ENCODE measurements at regions not wholly inside any gene's neighbourhood (a gene's known extent, or its start where the extent isn't known, plus 50 kb on each side); places are given as distances from the start of the nearest gene placed in this dataset.

DNA sequence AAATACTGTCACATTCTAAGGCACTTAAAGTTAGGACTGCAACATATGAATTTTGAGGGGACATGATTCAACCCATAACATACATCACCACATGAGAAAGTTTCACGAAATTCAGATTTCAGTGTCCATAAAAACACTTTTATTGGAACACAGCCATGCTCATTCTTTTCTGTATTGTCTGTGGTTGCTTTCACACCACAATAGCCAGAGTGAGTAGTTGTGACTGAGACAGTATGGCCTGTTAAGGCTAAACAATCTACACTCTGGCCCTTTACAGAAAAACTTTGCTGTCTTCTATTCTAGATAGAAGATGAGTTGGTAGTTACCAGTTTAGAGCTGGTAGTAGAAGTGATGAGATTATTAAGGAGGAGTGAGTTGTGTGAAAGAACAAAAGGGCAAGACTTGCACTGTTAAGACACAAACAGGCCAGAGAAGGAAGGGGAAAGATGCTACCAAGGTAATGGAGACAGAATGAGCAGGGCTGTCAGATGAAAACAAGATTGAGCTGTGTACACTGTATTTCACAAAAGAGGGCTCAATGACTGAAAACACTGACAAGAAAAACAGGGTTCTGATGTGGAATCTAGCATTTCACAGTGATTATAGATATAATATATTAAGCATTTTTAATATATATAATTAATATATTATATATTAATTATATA lies 108.6 kb downstream of the PPP1R3A start:
- DNase-seq (ENCODE audit: low read depth): no peak

DNA sequence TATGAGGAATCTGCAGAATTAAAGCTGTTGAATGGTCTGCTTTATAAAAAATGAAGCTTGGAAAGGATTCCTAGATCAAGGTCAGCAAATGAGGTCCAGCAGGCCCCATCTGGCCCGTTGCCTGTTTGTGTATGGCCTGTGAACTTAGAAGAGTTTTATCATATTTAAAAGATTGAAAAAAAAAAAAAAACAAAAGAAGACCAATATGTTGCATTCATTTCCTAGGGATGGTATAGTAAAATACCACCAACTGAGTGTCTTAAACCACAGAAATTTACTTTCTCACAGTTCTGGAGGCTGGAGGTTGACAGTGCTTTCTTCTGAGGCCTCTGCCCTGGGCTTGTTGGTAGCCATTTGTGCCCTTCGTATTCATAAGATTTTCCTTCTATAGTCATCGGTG lies 109.2 kb downstream of the PPP1R3A start:
- DNase-seq (ENCODE audit: low read depth): no peak
- TF ChIP-seq, protein P1, sequence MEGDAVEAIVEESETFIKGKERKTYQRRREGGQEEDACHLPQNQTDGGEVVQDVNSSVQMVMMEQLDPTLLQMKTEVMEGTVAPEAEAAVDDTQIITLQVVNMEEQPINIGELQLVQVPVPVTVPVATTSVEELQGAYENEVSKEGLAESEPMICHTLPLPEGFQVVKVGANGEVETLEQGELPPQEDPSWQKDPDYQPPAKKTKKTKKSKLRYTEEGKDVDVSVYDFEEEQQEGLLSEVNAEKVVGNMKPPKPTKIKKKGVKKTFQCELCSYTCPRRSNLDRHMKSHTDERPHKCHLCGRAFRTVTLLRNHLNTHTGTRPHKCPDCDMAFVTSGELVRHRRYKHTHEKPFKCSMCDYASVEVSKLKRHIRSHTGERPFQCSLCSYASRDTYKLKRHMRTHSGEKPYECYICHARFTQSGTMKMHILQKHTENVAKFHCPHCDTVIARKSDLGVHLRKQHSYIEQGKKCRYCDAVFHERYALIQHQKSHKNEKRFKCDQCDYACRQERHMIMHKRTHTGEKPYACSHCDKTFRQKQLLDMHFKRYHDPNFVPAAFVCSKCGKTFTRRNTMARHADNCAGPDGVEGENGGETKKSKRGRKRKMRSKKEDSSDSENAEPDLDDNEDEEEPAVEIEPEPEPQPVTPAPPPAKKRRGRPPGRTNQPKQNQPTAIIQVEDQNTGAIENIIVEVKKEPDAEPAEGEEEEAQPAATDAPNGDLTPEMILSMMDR (conservative IDR thresholded peaks at IDR 0.05; ENCODE audit: low read depth, low read length): no peak
- no peak overlapping the region for H3K4me3 ChIP-seq (ENCODE audit: low read length)

More for the DNA sequence above, 108.6 kb downstream of the PPP1R3A start:
- TF ChIP-seq, protein P1 (conservative IDR thresholded peaks at IDR 0.05; ENCODE audit: low read depth, low read length): no peak
- no peak overlapping the region for H3K4me3 ChIP-seq (ENCODE audit: low read length)

DNA sequence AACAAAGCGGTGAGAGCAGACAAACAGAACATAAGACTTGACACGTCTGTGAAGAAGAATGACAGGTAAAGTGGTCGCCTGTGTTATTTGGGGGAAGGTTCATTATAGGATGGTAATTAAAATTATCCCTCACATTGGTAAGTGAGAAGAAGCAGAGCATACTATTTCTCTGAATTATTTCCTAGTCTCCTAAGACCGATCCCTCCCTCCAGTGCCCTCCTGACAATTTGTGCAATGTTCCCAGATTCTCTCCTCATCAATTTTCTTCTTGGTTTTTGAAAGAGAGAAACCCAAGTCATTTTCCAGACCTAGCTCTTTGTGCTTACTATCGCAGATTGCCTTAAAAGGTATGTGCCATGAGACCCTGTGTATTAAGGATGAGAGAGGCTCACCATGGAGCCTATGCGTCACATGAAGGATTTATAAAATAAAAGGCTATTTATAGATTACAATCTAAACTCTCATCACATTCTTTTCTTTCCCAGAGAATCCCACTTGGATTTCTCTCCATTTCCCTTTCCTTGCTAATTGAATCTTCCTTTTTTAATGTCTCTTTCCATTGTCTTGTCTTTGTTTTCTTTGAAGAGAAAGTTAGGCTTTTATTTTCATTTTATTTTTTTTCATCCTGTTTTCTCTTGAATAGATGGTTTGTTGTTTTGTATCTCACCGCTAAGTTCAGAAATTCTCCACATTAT lies 112.0 kb downstream of the PPP1R3A start:
- TF ChIP-seq, protein P1 (conservative IDR thresholded peaks at IDR 0.05; ENCODE audit: low read depth, low read length): no peak
- no peak overlapping the region for H3K4me3 ChIP-seq (ENCODE audit: low read length)
- DNase-seq (ENCODE audit: low read depth): no peak

DNA sequence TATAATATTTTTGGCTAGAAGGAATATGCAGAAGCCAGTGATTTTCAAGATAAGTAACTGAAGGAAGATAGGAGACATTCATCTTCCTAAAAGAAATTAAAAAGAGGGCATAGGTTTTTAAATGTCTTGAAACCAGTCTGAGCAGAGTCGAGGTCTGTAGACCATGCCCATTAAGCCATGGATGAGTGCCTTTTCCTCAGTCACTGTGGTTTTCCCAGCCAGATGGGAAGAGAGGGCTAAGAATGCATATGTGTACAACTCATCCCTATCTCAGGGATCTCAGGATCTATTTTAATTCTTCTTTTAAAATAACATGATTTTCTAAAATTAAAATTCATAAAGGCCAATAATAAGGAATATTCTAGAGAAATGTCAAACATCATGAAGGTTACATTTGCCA lies 112.8 kb downstream of the PPP1R3A start:
- TF ChIP-seq, protein P1 (conservative IDR thresholded peaks at IDR 0.05; ENCODE audit: low read depth, low read length): no peak
- no peak for DNase-seq (ENCODE audit: low read depth)

DNA sequence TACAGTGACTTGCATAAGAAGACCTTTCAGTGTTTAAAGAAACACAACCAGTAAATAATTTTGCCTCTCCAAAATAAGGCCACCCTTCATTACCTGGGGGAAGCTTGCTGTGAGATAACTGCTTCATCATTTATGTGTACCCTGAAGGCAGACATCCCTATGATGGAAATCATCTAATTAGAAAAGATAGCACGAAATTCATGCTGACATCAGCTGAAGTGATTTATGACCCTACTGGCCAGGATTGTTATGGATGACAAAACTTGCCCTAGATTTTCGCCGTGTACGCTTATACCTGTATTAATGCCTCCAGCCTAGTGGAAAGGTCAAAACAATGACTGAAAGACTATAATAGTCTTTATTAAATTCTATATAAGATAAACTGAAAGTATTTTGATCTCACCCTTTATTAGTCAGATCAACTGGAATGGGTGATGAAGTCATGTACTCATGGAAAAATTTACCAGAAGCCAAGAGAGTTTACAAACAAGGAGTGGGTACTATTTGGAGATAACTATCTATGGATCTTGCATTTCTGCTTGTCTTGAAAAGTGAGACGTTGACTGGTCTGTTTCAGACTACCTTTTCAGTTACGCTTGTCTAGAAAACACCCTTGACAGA lies 114.2 kb downstream of the PPP1R3A start:
- DNase-seq (ENCODE audit: low read depth): no peak
- TF ChIP-seq, protein P1 (conservative IDR thresholded peaks at IDR 0.05; ENCODE audit: low read depth, low read length): no peak
- H3K4me3 ChIP-seq (ENCODE audit: low read length): no peak overlapping the region

More for the DNA sequence above, 112.8 kb downstream of the PPP1R3A start:
- no peak overlapping the region for H3K4me3 ChIP-seq (ENCODE audit: low read length)

DNA sequence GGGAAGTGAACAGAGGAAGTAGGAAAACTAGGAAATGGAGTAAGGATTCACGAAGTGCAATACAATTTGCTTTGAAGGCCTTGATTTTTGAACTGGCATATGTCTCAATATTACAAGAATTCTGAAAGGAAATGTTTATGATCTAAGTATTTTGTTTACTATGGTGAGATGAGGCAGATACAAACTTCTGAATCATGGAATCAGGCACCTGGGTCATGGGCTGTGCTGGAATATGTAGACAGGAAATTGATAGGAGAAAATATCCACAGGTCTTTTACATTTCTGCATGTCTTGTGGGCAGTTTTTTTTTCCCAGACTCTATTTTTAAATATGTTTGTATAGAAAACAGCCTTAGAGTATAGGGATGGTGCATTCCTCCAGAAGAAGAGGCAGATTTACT lies 117.1 kb downstream of the PPP1R3A start:
- DNase-seq (ENCODE audit: low read depth): no peak
- TF ChIP-seq, protein P1 (conservative IDR thresholded peaks at IDR 0.05; ENCODE audit: low read depth, low read length): no peak
- H3K4me3 ChIP-seq (ENCODE audit: low read length): no peak overlapping the region
